GM21515 (cell line): ENCODE measurements at regions not wholly inside any gene's neighbourhood (a gene's known extent, or its start where the extent isn't known, plus 50 kb on each side); places are given as distances from the start of the nearest gene placed in this dataset.

ENCODE experiments used
- ATAC-seq: cut with Tn5 transposase; IDR thresholded peaks from one replicate; pipeline ENCODE4 v1.9.1; 2021; ENCODE audit not compliant: unreplicated experiment

DNA sequence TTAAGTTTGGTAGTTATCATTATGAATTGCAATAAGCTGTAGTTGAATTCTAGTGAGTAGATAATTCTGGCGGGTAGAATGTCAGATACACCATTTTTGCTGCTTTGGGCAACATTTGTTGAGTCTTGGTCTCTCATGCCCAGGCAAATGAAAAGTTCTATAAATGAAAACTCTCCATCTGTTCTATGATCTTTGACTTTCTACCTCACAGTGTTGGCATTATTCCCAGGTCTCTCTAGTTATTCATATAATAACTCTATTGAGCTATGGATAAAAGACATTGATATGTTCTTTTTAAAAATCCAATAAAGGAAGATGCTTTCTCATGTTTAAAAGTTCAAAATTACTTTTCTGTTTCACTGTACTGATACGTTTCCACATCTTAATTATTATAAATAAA lies 415.3 kb upstream of the SEMA3D start:
- no peak for ATAC-seq

- ATAC-seq: no peak
These were observed 413.5 kb upstream of the SEMA3D start for GRCh38 chr7:85600395-85600794.

GRCh38 chr7:85596827-85597226 lies 410.0 kb upstream of the SEMA3D start:
- ATAC-seq: no peak

- ATAC-seq: no peak
These were observed 408.9 kb upstream of the SEMA3D start for GRCh38 chr7:85595750-85596178.

DNA sequence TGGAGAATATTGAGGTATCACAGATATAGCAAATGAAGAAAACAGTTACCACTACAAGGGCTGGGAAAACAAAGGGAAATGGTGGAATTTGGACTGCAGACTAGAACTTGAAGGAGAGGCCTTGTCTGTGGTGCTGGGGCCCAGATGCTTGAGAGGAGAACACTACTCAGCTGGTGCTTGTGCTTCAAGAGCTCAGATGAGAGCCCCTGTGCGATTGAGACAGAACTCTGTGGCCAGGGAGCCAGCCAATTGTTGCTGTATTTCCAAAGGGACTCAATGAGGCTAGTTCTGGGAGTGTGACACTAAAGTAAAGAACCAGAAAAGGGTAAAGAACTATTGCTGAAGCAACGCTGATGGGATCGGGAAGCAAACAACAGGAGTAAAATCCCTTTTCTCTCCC lies 406.5 kb upstream of the SEMA3D start:
- no peak for ATAC-seq

GRCh38 chr7:85587785-85588184 lies 400.9 kb upstream of the SEMA3D start:
- ATAC-seq: no peak

- no peak for ATAC-seq
These were observed 399.2 kb upstream of the SEMA3D start for GRCh38 chr7:85586091-85586490.

GRCh38 chr7:85583131-85583953 lies 396.5 kb upstream of the SEMA3D start:
- no peak for ATAC-seq

DNA sequence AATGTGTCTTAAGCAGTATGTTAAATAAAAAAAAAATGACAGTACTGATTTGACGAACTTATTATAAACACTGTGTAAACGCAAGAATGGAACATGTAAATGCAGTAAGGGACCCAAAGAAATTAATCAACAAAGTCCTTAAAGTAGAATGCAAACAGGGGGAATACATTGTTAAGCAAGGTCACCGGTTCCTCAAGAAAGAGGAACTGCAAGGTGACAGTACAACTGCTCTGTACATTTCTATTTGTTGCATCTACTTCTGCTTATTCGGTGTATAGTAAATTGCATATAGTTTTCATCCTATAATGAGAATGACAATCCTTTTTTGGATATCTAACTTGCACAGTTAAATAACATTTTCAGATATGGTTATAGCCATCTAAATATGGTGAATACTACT lies 387.0 kb upstream of the SEMA3D start:
- ATAC-seq: no peak

- ATAC-seq: no peak
These were observed 386.5 kb upstream of the SEMA3D start for GRCh38 chr7:85573346-85573745.

GRCh38 chr7:85570898-85571297 lies 384.0 kb upstream of the SEMA3D start:
- ATAC-seq: no peak

DNA sequence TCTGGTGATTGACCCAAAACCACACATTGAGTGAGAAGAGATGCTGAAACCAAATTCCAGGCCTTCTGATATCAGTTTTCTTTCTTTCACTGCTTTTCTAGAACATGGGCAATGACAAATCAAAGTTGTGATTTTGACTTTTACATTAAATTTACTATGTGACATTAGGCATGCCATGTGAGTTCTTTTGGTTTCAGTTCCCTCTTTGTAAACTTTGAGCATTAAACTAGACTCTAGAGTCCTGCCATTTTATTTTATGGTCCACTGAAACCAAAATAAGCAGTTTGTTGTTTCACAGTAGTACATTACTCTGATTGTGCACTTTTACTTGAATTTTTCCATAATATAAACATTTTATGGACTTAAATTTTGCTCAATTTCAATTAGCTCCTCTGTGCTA lies 381.1 kb upstream of the SEMA3D start:
- ATAC-seq: no peak

DNA sequence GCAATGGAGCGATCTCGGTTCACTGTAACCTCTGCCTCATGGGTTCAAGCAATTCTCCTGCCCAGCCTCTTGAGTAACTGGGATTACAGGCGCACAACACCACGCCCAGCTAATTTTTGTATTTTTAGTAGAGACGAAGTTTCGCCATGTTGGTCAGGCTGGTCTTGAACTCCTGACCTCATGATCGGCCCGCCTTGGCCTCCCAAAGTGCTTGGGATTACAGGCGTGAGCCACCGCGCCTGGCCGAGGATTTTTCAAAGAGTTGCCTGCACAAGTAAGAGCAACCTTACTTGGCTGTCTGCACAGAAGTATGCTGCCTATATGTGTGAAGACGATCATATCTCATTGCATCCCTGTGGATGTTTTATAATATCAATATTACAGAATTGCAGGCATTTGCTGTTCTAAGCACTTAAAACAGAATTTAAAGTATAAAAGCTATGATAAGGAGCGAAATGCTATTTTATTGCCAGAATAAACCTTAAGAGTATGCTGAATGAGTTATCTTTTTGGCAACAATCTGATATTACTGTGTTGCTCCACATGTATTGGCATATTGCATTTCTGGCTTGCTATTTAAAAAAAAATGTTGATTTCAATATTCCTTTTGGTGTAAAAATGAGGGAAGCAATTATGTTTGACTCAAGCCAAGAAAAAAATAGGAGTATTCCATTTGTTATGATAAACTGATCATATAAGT lies 379.4 kb upstream of the SEMA3D start:
- ATAC-seq: no peak

GRCh38 chr7:85565276-85565675 lies 378.4 kb upstream of the SEMA3D start:
- no peak for ATAC-seq

DNA sequence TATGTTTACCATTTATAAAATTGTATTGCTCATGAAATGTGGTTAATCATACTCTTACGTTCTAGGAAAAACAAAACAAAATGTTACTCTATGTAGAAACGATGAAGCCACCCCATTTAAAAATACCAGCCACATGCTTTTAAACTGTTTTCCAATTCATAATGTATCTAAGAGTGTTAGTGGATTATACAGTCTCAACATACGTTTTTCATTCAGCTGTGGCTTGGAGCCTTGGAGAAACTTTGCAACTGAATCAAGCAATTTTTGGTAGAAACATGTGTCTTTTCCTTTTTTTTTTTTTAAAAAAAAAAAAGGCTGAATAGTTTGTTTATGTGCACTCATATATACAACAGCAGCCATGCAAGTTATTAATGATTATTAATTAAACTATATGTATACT lies 378.0 kb upstream of the SEMA3D start:
- ATAC-seq: no peak

GRCh38 chr7:85561706-85562105 lies 374.9 kb upstream of the SEMA3D start:
- no peak for ATAC-seq

DNA sequence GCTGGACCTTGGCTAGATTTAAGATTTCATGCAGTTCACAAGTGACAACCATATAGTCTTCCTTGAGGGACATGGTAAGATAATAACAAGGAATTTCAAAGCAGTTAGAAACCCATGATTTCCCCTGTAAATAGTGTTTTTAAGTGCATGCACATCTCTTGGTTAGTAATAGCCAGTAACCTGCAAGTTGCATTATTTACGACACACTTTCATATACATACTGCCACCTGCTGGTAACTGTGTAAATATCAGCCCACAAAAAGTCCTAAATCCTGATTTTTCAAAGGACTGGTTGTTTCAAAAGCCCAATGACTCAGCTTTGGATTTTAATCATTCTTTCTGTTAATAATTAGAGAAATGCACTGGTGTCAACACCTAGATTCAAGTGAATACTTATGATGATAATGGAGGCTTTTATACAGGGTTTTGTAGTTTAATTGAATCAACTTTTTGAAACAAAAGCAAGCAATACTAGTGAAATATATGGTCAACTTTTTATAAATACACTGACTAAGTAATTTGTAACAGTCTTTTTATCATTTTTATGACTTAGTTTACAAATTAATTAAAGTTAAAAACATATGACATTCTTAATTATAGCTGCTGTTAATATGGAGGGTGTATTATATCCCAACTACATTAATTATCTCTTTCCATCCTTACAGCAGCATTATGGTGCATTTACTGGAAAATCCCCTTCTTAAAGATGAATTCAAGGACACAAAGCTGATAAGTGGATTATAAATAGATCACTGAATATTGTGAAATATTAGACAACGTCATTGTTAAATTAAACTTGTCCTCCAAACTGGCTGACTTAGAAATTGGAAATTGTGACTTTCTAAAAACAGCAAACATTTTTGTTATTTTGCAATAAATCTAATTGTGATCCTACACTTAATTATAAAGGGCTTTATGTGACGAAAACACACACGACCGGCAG lies 367.7 kb upstream of the SEMA3D start:
- ATAC-seq: no peak

DNA sequence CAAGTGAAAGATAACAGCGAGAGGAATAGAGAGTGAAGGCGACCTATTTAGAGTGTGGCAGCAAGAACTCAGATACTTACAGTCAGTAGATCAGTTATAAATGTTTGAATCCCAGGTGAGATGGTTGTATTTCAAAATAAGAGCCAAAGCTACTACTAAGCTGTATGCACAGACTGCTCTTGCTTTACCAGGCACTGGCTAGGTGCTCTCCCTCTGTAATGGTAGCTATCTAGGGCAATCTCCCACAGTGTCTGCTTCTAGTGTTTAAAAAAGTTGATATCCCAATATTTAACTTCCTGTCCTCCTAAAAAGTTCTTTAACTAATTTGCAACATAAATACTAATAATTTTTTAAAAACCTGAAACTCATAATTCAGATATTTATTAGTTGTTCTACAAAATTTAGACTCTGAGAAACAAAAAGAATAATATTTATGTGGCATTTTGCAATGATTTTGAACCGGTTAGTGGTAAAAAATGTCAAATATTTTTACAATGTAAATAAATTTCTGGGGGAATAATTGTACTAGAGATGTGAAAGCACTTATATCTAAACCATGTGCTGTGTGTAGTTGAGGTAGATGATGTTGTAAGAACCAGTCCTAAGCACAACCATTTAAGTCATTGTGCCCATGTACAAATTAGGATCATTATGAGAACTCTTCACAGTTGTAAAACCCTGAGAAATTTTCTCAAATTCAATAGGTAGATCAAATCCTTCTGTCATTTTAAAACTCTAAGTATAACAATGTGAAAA lies 349.3 kb upstream of the SEMA3D start:
- ATAC-seq: no peak

DNA sequence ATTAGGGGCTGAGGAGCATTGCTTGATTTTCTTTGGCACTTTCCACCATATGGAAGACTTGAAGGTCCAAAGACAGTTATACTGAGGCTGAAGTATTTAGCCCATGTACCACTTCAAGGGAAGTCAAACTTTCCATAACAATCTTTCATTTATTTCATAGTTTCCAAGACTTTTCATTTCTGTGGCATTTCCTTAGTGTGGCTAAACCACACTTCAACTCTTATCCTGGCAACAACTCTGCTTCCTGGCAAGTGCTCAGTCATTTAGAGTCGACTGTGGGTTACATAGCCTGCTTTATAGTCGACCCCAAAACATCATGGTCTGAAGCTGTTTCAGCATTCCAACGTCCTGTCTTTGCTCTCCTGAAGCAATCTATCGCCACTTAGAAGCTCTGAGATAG lies 343.0 kb upstream of the SEMA3D start:
- no peak for ATAC-seq

- ATAC-seq: no peak
These were observed 342.3 kb upstream of the SEMA3D start for GRCh38 chr7:85529201-85529600.

GRCh38 chr7:85528581-85528980 lies 341.7 kb upstream of the SEMA3D start:
- no peak for ATAC-seq
